GM21576 (cell line): ENCODE measurements at regions not wholly inside any gene's neighbourhood (a gene's known extent, or its start where the extent isn't known, plus 50 kb on each side); places are given as distances from the start of the nearest gene placed in this dataset.

ENCODE experiments used
- ATAC-seq: cut with Tn5 transposase; IDR thresholded peaks from one replicate; pipeline ENCODE4 v1.9.1; 2021; ENCODE audit warnings: mild to moderate bottlenecking, moderate library complexity; ENCODE audit not compliant: unreplicated experiment

DNA sequence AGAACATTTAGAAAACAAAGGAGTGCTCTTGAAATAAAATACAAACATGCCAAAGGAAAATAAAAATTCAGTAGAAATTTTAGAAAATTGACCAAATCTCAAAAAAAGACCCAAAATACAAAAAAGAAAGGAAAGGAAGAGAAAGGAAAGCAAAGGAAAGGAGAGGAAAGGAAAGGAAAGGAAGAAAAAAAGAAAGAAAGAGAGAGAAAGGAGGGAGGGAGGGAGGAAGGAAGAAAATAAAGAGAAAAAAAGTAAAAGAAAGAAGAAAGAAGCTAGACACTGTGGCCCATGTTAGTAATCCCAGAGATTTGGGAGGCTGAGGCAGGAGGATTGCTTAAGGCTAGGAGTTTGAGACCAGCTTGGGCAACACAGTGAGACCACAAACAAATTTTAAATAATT, 500.1 kb upstream of the VRK2 start:
- ATAC-seq: no peak

DNA sequence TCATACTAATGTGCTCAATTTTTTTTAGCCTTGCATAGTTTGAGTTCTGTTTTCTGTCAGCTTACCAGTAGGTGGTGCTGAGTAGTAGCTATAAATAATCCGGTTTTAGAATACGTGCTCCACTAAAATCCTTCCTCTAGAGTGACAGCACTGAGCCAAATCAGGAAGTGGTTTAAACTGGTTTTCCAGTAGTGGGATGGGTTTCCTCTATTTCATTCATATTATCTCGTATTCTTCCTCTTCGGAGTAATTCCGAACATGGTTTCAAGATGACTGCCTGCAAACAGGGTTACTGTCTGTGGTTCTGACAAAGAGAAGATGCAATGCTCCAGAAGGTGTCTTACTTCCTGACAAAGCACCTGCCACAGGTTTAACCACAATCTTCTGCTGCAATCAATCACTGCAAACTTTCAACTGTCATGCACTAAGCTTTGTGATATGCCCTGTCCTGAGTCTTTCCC, 496.9 kb upstream of the VRK2 start:
- ATAC-seq: peak; percentile 74

DNA sequence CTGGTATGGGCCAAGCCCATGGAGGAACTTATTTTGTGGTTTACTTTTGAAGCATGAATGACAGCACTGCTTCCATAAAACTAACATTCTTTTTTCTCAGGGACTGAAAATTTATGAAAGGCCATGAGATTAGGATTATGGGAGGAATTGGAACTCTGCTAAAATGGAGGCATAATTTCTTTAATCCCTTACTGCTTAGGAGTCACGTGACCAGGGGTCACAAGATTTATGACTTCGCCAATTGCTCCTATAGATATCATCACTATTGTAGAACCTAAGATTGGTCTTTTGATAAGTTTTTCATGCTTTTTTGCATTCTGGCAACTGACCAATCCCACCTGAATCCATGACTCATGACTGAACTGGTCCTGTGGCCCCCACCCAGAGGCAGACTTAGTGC, 495.7 kb upstream of the VRK2 start:
- ATAC-seq: no peak

DNA sequence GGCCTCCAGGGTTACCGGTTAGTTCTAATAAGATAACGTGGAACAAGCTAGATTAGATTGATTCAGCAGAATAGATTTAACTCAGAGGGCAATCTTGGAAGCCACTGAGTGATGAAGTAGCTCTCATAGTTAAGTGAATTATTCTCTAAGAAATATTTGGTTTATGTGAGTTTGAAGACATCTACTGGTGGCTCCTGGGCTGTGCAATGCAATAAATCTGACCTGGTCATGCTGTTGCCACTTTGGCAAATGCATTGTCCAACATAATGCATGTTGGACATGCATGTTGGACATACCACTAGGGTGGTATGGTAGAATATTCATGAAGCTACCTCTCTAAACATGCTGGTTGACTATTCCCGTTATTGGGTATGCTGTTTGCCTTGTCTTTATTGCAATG, 493.7 kb upstream of the VRK2 start:
- ATAC-seq: no peak

DNA sequence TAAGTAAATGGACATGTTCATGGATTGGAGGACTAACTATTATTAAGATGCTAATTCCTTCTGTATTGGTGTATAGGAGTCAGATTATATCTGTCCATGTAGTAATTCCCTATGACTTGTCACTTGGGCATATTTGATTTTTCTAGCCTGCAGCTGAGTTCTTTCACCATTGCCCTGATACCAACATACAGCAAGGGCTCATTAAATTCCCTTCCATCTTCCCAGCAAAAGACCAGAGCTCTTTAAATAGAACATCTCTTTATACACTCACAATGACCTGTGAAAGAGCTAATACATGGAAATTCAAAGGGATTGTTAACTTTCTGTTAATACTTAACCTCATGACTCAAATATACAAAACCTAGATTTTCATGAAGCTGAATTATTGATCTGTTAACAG, 492.3 kb upstream of the VRK2 start:
- ATAC-seq: no peak

DNA sequence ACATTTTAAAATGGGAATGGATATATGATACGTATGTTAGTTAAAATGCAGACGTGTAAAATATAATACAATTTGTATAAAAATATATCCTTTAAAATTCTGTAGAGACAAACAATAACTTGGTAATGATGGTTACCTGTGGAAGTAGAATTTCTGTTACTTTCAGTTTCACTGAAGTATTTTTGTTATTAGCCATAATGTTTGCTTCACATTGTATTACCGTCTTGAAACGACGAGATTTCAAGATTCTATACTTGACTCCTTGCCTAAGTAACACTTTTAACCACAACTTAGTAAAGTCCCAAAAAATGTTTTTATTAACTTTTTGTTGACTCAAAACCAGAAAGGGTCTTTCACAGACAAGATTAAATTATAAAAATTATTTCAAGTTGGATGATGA, 488.3 kb upstream of the VRK2 start:
- ATAC-seq: no peak

DNA sequence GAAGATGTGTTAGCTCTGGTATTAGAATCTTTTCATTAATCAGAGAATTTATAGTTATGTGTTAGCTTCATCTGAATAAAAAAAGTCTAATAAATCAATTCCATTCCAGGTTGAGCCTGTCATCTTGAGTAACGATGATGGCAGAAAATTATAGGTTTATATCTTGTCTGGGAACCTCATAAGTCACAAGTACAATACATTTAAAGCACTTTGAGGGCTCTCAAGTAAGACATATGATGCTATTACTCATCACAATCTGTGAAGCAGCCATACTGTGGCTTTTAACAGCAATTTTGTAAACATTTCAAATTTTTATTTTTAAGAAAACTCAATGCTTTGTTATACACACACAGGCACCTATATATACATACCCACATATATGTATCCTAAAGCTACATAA, 484.1 kb upstream of the VRK2 start:
- no peak for ATAC-seq

DNA sequence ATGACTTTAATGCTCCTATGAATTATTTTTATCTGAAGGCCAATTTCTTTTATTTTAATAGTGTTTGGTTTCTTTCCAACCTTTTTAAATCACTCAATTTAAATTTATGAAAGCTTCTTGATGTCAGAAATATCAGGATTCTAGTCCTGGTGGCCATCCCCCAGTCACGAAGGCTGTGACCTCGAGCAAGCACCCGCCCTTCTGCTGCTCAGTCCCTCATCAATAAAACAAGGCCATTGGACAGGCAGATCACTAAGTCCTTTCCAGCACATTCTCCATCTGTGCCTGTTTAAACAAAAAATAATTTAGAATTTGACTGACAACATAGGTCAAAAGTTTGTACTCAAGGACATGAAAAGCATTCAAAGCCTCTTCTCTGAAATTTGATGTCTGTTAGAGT, 483.6 kb upstream of the VRK2 start:
- no peak for ATAC-seq

DNA sequence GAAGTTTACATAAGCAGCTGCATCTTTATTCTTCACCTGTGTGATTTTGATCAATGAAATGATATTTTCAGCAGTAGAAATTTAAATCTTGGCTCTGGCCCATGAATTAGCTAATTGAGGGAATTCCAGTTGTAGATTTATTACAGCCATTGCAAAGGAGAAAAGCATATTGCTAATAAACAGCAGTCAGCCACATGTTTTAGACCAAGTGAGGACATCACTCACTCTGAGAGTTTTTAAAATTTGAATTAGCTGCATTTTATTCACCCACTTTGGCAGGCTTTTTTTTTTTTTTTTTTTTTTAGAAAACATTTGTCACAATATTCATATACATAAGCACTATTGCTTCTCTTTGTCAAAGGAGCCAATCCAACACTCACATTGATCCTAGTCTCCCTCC, 479.4 kb upstream of the VRK2 start:
- ATAC-seq: no peak

DNA sequence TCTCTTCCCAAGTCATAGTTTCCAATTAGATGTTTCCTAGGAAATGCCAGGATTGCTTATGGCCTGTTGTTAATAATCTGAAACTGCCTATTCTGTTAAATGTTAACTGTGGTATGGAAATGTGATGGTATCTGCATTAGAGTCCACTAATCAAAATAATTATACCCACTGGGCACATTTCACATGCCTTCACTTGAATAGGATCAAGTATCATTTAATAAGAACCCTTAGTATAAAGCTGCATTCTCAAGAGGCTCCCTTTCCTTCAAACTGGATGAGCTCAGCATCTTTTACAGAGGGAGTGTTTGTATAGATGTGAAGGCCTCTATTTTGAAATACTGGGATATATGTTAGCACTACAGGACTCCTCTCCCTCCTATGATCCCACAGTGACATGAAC, 477.2 kb upstream of the VRK2 start:
- ATAC-seq: no peak

DNA sequence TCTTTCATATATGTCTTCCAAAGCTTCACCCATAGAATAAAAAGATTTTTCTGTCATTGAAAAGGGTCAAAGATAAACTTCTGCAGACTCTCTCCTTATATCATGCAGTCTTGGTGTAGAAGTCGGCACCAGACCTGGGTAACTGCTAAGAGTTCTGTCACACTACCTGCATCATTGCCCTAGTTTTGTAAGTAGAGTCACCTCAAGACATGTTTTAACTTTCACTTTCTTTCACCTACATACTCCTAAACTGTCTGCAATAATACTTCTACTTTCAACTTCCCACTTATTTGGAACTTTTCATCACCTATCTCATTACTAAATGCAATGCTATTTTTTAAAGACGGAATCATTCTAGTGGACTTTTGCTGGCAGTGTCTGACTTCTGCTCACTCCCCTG, 475.6 kb upstream of the VRK2 start:
- no peak for ATAC-seq

DNA sequence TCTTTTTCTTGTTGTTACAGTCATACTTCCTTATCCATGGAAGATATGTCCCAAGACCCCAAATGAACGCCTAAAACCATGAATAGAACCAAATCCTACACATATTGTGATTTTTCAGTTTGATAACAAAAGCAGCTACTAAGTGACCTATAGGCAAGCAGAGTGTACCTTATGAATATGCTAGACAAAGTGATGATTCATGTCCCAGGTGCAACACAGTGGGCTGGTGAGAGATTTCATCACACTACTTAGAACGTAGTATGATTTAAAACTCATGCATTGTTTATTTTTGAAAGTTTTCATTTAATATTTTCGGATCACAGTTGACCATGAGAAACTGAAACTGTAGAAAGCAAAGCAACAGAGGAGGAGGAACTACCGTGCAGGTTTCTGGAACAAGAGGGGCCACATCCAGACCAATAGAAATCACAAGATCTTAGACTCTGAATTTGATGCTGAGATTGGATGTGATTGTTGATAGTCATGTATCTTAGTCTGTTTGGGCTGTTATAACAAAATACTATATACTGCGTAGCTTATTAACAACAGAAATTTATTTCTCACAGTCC, 470.8 kb upstream of the VRK2 start:
- no peak for ATAC-seq

DNA sequence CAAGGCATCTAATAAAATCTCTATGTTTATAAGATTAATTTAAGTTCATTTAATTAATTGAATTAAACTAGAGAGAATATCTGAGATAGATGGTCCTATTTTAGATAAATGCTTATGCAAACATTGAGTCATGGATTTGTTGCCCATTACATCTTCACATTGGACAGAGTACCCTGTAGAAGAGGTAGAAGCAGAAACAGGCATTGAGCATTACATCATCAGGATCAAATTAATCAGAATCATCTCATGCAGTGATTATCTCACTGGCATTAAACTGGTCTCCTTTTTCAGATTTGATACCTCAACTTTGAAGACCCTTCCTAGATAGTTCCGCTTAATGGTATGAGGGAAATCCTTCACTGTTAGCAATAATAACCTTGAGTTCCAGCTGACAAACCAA, 469.6 kb upstream of the VRK2 start:
- ATAC-seq: no peak

DNA sequence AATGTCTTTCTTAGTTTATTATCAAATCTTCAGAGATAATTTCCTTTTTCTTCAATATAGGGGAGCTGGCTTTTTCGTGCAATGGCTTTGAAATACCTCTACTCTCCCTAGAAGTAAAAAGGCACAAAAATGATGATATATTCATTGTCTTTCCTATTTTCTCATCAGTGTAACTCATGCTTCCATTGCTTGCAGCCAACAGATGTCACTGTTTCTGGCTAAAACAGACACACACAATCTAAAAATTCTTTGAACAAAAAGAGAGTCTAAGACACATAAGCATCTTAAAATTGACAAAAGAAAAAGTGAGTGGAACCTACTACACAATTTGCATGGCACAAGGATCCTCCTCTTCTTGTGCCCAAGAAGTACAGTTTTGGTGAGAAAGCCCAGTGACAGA, 448.7 kb upstream of the VRK2 start:
- ATAC-seq: no peak

DNA sequence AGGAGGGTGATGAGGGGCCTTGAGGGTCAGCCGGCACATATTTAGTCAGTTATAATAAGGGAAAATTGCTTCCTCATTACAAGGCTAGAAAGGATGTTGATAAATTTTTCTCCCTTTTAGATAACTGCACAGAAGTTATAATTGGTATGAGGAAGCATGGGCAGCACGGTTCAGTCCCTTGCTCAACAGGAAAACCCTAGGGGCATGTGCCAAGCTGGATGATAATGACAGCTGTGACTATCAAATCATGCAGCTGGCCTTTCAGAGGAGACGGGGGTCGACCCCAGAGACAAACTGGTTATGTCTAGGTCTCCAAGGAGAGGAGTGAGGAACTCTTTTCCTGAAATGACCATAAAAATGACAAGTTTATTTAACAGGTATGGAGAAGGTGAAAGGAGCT, 448.1 kb upstream of the VRK2 start:
- no peak for ATAC-seq

DNA sequence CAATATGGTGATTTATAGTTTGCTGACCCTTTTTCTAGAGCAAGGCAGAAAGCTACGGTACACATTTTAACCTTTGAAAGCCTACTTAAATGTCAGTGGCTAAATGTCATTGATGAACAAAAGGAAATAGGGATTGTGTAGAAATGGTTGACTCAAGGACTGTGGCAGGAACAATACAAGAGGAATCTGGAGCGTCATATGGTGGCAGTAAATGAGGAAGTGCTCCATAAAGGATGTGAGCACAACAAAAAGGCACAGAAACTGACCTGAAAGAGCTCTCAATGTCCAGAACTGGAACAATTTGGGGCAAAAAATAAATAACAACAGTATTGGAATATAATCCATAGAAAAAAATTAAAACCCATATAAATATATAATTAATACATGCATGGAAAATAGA, 443.9 kb upstream of the VRK2 start:
- ATAC-seq: no peak

DNA sequence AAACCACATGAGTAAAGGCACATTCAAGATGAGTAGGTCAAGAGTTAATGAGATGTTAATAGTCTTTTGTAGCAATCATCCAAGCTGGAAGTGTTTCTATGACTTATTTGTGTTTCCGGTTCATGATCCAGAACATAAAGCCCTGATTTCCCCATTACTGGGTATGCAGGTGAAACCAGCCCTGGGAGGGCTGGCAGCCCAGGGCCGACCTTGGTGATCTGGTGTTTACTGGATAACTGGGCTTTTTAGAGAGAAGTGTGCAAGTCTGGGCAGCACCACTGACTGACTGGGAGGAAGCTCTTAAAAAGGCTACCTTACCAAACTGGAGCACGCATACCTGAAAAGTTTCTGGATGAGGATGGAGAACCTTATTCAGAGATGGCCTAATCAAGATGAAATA, 431.6 kb upstream of the VRK2 start:
- ATAC-seq: no peak

DNA sequence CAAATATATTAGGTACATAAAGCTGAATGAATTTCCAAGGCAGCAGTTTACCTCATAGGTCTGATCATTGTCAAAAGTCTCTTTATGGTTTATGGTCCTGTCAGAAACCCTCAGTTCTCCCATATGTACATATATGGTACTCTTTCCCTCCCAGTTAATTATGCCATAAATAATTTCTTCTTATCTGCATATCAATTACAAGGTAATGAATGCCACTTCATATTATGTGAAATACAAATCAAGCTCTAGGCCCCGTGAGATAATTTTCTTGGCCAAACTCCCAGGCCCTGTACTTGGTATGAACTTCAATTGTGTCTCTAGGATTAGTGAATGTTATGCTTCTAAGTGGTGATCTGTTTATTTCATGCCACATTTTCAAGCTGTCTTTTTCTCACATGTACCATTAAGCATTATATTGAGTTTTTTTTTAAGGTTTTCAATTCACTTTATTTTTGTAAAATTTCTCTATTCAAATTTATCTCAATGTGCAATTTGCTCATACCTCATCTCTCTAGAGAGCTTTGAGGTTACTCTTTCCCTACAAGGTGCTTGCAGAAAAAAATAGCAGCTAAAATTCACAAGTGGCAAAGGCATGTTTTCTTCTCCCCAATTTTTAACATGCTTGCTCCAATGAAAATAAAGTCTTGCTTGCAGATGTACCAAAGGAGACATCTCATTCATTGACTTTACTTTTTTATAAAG, 430.6 kb upstream of the VRK2 start:
- no peak for ATAC-seq

DNA sequence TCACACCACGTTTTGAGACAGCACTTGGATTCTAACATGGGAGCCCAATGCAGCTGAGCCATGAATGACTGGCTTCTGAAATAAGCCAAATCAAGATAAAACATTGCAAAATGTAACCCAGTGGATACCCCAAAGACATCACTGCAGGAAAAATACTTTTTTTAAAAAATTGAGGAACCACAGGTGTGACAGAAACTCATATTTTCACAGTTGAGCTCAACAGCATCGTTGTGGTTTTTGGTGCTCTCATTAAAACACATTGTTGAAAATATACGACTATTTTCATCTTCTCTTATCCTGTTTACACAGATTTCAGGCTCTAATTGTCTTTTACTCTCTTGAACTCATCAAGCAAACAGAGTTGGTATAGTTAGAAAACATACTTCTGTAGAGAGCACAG, 429.3 kb upstream of the VRK2 start:
- ATAC-seq: no peak

DNA sequence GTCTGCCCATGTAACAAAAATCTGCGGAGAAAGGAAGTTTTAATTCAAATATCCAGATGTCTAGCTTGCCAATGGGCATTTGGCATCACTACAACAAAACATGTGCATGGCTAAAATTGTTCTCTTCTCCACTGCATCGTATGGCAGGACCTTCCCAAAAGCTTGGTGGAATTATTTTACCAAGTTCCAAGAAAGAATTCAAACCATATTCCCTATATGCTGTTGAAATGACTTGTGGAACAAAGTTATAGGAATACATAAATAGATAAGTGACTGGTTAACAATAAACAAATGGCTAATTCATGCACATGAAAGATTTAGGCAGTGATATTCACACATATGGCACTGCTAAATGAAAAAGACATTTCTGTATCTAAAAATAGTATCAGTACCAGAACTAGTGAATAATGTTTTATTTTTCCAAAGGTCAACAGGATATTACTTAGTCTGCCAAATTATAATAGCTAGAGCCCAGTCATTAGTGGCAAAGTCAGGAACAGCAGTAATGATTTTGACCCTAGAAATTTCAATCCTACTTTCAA, 425.4 kb upstream of the VRK2 start:
- ATAC-seq: no peak

DNA sequence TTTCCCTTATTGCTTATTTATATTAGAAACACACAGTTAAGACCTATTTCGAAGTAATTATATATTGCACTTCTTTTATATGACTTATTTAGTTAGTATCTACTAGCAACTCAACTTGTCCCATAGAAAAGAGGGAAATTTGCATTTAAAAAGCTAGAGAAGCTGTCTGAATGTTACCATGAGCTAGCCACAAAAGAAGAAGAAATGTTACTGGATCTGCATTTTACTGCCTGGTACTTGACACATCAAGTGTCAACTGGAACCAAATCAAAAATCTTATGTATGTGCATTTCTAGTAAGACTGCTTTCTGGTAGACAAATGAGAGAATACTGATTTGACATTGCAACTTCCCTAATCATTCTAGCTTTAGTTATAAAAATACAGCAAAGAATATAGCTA, 424.6 kb upstream of the VRK2 start:
- no peak for ATAC-seq

DNA sequence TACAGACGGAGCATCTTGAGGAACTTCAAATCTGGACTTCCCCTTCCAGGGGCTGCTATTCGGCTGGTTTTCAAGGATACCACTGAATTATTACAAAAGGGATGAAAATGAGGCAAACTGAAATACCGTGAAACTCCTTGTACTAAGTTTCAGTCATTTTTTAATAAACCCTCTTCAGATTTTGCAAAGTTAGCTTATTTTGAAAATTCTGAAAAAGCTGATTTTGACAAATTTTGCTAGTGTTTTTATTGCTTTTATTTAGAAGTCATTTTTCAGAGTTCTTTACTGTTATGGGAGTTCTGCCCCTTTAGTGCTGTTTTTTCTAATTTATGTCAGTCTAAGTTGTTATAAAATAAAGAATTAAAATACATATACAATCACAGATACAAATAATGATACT, 390.4 kb upstream of the VRK2 start:
- ATAC-seq: no peak

DNA sequence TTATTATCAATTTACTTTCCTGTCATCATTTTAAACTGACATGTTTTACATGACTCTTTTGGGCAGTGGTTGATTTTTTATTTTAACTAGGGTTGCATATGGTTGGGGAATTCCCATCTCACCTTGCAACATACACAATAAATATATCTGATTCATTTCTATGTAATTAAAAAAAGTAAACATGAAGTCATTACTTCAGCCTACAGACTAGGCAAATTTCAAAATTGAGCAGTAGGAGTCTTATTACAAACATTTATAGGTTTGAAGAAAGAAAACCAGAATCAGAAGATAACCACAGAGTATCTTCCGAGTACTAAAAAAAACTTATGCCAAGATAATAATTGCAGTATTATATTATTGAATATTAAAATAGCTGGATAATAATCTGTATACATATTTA, 377.0 kb upstream of the VRK2 start:
- no peak for ATAC-seq
